ENCODE measurements at regions not wholly inside any gene's neighbourhood (a gene's known extent, or its start where the extent isn't known, plus 50 kb on each side); places are given as distances from the start of the nearest gene placed in this dataset.
"Not testable (repeated sequence)": the region's sequence is repeated elsewhere in the genome, so short reads cannot be mapped to it uniquely, and the experiment has no call there.

DNA sequence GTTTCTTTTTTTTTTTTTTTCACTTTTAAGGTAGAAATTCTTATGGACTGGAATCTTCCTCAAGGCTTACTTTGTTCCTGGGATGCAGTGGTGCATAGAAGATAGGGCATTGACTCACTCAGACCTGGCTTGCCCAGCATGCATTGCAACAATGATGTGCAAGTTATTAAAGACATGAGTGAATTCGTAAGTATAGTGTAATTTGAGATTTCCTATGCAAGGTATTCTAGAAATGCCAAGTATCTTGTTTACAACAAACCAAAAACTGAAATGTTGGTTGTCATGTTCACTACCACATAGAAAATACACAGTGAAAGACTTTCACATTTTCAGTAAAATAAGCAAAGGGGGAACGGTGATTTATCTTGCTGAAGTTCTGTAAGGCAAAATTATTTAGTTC lies 56.5 kb upstream of the FNDC3B start:
- FAIRE-seq: no peak

DNA sequence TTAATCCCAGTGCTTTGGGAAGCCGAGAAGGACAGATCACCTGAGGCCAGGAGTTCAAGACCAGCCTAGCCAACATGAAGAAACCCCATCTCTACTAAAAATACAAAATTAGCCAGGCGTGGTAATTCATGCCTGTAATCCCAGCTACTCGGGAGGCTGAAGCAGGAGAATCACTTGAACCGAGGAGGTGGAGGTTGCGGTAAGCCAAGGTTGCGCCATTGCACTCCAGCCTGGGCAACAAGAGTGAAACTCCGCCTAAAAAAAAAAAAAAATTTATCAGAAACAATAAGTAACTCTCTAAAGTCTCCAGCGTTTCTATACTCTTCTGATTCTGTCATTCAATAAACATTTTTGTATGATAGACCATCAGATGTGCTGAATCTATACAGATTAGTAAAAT lies 55.7 kb upstream of the FNDC3B start:
- FAIRE-seq: not testable (repeated sequence)

DNA sequence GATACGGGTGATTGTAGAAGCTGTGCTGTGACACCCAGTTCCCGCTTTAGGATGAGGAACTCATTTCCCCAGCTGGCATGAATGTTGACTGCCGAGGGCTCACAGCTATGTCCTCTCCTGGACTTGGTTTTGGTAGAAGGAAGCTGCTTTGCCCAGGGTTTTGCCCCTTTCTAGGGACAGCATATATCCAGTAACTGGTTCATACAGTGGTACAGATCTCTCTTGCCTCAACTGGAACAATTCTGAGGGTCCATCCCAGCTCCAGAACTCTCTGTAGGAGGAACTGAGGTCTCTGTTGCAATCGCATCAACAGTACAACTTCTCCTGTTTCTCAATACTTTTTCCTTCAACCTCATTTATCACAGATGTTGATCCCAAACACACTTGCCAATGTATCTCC lies 54.5 kb upstream of the FNDC3B start:
- FAIRE-seq: no peak

DNA sequence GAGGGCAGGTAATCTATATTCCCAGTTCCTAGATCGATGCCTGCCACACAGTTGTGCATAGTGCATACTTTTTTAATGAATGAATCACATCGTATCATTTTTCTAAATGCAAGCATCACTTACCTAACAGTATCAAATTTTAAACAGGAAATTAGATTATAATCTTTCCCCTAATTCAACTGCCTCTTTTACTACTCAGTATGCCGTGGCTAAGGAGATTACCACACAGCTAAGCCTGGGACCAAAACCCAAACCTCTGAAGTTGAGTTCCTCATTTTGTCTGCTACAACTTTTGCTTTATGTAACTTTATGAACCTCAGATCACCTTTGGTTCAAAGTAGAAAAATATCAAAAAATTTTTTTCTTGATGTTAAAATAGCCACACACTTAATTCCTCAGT lies 53.2 kb upstream of the FNDC3B start:
- FAIRE-seq: no peak

DNA sequence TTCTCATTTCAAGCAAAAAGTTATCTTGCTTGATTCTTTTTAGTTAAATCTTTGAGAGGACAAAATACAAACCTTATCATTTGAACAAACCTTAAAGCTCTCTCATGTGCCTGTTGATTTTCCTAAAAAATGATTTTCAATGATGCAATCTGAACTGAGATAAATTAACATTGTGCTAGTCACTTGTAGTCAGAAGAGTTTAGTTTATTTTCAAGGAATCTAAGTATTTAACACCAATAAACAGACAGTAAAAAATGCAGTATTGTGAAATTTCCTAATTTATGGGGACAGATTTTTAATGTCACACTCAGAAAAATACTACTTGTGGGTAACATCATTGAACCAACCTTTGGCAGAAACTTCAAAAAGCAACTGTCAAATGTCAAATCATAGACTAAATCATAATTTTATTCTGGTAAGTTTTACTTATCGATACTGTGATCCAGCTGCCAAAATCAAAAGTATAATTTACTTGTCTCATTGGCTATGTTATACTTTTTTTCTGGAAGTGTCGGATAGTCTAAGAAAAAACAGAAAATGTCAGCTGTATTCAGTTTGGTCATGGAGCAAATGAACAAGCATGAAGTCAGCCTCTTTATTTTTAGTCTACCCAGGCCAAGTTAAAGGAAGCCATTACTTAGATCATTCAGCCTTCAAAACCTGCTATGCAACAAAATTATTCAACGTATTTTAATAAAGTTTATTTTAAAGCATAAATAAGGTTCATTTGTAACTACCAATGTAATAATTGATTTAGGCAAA lies 52.4 kb upstream of the FNDC3B start:
- FAIRE-seq: no peak

Measured in A204.1 (cell line).